ENCODE measurements at regions not wholly inside any gene's neighbourhood (a gene's known extent, or its start where the extent isn't known, plus 50 kb on each side); places are given as distances from the start of the nearest gene placed in this dataset.

- H3K14ac ChIP-seq (replicated peaks; ENCODE audit: low read depth, low read length) = no peak overlapping the region
- H2AK5ac ChIP-seq (ENCODE audit: low read depth, low read length) = no peak overlapping the region
- H3K9me1 ChIP-seq (ENCODE audit: insufficient read depth, low read length) = no peaks in the 10 kb centered on the region
- no peak for DNase-seq
- intact Hi-C loops (cut with micrococcal nuclease) = no loop called here
- H3K23ac ChIP-seq (ENCODE audit: low read depth, low read length) = no peak overlapping the region
- H2AFZ ChIP-seq (replicated peaks; ENCODE audit: low read length, poor library complexity) = no peak overlapping the region
- H3K9ac ChIP-seq (ENCODE audit: low read depth, low read length) = no peak overlapping the region
- H3K4me1 ChIP-seq (ENCODE audit: control insufficient read depth, insufficient read depth, low read length) = no peaks in the 10 kb centered on the region
- no peak overlapping the region for H2BK120ac ChIP-seq (ENCODE audit: low read depth, low read length)
- ChIA-PET POLR2A (ENCODE audit: unreplicated experiment) (no interaction called here), CTCF (interaction anchor here (1.0 kb wide), 1 partner anchor 9 kb away, joined by 3 read pairs; no protein-coding TSS in a partner anchor)
- no peak overlapping the region for H2AK9ac ChIP-seq (replicated peaks; ENCODE audit: low read depth, low read length, poor library complexity)
- no peak overlapping the region for H4K5ac ChIP-seq (ENCODE audit: low read depth, low read length)
- no peak overlapping the region for H3K27ac ChIP-seq (ENCODE audit: insufficient read depth, low read length)
- BruUV-seq (replicated peaks) = no TSS peak
- H3K4me2 ChIP-seq (ENCODE audit: low read depth, low read length) = no peak overlapping the region
- H3K9me3 ChIP-seq (ENCODE audit: control insufficient read depth, insufficient read depth, low read length) = no peaks in the 10 kb centered on the region
- no peak overlapping the region for H2BK5ac ChIP-seq (ENCODE audit: low read depth, low read length, poor library complexity, severe bottlenecking)
- H3K4ac ChIP-seq (ENCODE audit: low read depth, low read length) = no peak overlapping the region
- H3K18ac ChIP-seq (ENCODE audit: low read depth, low read length) = no peak overlapping the region
- no peaks in the 10 kb centered on the region for H3K79me1 ChIP-seq (ENCODE audit: low read depth in 1 of 2, low read length in 2 of 2)
- no peak overlapping the region for H2BK20ac ChIP-seq (ENCODE audit: low read depth, low read length)
- TF ChIP-seq ELK1 (IDR thresholded peaks at IDR 0.05; ENCODE audit: borderline replicate concordance, low read depth, low read length) (no peak), FOS (IDR thresholded peaks at IDR 0.05; ENCODE audit: low read depth, low read length) (no peak), BHLHE40 (IDR thresholded peaks at IDR 0.05; ENCODE audit: low read depth, low read length) (no peak), SMC3 (IDR thresholded peaks at IDR 0.05; ENCODE audit: low read depth, low read length) (no peak), CEBPB (IDR thresholded peaks at IDR 0.05; ENCODE audit: low read depth, low read length) (no peak)
- H2BK15ac ChIP-seq (ENCODE audit: low read depth, low read length) = no peak overlapping the region
- in situ Hi-C loops (cut with MboI; ENCODE audit: low sequenced_read_pairs) = no loop called here
- no peak overlapping the region for H3K56ac ChIP-seq (ENCODE audit: extremely low read depth, insufficient read depth, low read length)
- no peaks in the 10 kb centered on the region for H4K20me1 ChIP-seq (ENCODE audit: insufficient read depth, low read length)
- ATAC-seq (ENCODE audit: low read depth) = no peak
- no peak overlapping the region for H4K8ac ChIP-seq (ENCODE audit: low read depth in 2 of 2, low read length in 2 of 2)
- dilution Hi-C loops (cut with HindIII; ENCODE audit: low sequenced_read_pairs, unreplicated experiment) = no loop called here
- peaks cover 14% of the 10 kb centered on the region for H3K27me3 ChIP-seq (ENCODE audit: control insufficient read depth, insufficient read depth, low read length)
- H3K36me3 ChIP-seq (ENCODE audit: control insufficient read depth, insufficient read depth, low read length) = no peaks in the 10 kb centered on the region
- WGBS, 2 experiments (ENCODE audit: extremely low coverage in 2 of 2, insufficient read length in 1 of 2) = no CpG with 5 or more reads among the region's 1 CpG
- no peak overlapping the region for H4K91ac ChIP-seq (ENCODE audit: insufficient read depth, low read depth, low read length)
- no peak overlapping the region for H3K4me3 ChIP-seq (ENCODE audit: insufficient read depth, low read depth, low read length)
Measured at GRCh38 chr14:56027421-56027820, 90.8 kb upstream of the PELI2 start.
